ENCODE measurements at regions not wholly inside any gene's neighbourhood (a gene's known extent, or its start where the extent isn't known, plus 50 kb on each side); places are given as distances from the start of the nearest gene placed in this dataset.

DNA sequence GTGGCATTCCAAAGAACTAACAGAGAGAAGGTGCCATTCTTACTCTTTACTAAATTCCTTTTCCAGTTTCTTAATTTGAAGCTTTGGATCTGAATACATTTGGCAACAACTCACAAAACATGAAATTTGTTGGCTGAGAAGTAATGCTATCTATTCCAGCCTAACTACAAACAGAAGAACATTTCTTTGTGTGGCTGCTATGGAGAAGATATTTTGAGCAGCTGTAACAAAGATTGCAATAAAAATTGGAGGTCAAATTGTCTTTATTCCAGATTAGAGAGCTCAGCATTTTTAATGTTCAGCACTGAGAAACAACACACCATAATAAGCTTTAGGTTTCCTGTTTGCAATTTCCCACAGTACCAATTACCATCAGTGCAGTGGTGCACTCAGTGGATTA lies 835.8 kb upstream of the FLRT2 start:
- CTCF ChIA-PET, result no interaction called here
- POLR2A ChIA-PET, result no interaction called here
- no peak for DNase-seq (ENCODE audit: extremely low spot score)
- TF ChIP-seq HDGF (IDR thresholded peaks at IDR 0.05; ENCODE audit: borderline replicate concordance), result no peak
- TF ChIP-seq FOXM1 (IDR thresholded peaks at IDR 0.05; ENCODE audit: borderline replicate concordance), result no peak
- TF ChIP-seq, protein P1, sequence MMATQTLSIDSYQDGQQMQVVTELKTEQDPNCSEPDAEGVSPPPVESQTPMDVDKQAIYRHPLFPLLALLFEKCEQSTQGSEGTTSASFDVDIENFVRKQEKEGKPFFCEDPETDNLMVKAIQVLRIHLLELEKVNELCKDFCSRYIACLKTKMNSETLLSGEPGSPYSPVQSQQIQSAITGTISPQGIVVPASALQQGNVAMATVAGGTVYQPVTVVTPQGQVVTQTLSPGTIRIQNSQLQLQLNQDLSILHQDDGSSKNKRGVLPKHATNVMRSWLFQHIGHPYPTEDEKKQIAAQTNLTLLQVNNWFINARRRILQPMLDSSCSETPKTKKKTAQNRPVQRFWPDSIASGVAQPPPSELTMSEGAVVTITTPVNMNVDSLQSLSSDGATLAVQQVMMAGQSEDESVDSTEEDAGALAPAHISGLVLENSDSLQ (IDR thresholded peaks at IDR 0.05), result no peak
- no peak for TF ChIP-seq SP1 (IDR thresholded peaks at IDR 0.05)
- TF ChIP-seq BHLHE40 (IDR thresholded peaks at IDR 0.05; ENCODE audit: borderline replicate concordance), result no peak
- TF ChIP-seq FOXK2 (IDR thresholded peaks at IDR 0.05), result no peak
- TF ChIP-seq ELF4 (IDR thresholded peaks at IDR 0.05), result no peak
- TF ChIP-seq ARNT (IDR thresholded peaks at IDR 0.05), result no peak
- TF ChIP-seq L3MBTL2 (conservative IDR thresholded peaks at IDR 0.05), result no peak
- no peak for TF ChIP-seq TARDBP (IDR thresholded peaks at IDR 0.05)
- no peak for TF ChIP-seq FOXA1 (IDR thresholded peaks at IDR 0.05)
- TF ChIP-seq NFRKB (IDR thresholded peaks at IDR 0.05), result no peak
- TF ChIP-seq SUZ12 (IDR thresholded peaks at IDR 0.05), result no peak

DNA sequence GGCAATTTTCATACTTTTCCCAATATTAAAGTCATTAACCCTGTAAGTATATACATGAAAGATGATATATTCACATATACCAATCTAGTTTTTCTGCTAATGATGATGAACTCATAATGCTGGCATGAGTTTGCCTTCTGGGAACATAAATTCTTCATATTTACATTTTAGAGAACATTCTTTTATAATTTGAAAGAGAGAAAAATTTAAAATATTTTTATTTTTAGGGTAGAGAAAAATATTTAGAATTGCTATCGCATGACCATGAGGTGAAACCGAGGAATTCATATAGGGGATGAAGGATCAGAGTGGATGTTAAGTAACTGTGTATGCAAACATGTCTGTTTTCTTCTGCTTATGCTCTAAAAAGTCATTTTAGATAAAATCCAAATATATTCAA lies 825.3 kb upstream of the FLRT2 start:
- ChIA-PET POLR2A (no interaction called here), CTCF (no interaction called here)
- DNase-seq (ENCODE audit: extremely low spot score), result no peak
- TF ChIP-seq LEF1 (IDR thresholded peaks at IDR 0.05; ENCODE audit: borderline replicate concordance) (no peak), FOXA1 (IDR thresholded peaks at IDR 0.05) (no peak), SUZ12 (IDR thresholded peaks at IDR 0.05) (no peak), ARNT (IDR thresholded peaks at IDR 0.05) (no peak), SP1 (IDR thresholded peaks at IDR 0.05) (no peak), HDGF (IDR thresholded peaks at IDR 0.05; ENCODE audit: borderline replicate concordance) (no peak), CTBP1 (IDR thresholded peaks at IDR 0.05; ENCODE audit: borderline replicate concordance) (no peak), FOXK2 (IDR thresholded peaks at IDR 0.05) (no peak), TARDBP (IDR thresholded peaks at IDR 0.05) (no peak), NFRKB (IDR thresholded peaks at IDR 0.05) (no peak), L3MBTL2 (conservative IDR thresholded peaks at IDR 0.05) (no peak), ELF4 (IDR thresholded peaks at IDR 0.05) (no peak), BHLHE40 (IDR thresholded peaks at IDR 0.05; ENCODE audit: borderline replicate concordance) (no peak)
- TF ChIP-seq, protein P1 (IDR thresholded peaks at IDR 0.05), result no peak

DNA sequence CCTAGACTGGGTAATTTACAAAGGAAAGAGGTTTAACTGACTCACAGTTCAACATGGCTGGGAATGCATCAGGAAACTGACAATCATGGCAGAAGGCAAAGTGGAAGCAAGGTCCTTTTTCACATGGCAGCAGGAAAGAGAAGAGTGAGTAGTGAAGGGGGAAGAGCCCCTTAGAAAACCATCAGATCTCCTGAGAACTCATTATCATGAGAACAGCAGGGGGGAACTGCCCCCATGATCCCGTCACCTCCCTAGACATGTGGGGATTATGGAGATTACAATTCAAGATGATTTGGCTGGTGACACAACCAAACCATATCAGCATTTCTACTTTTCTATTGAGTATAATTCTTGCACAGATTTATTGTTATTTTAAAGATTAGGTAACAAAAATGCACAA lies 822.1 kb upstream of the FLRT2 start:
- ChIA-PET CTCF (no interaction called here), POLR2A (no interaction called here)
- no peak for TF ChIP-seq TARDBP (IDR thresholded peaks at IDR 0.05)
- TF ChIP-seq CTBP1 (IDR thresholded peaks at IDR 0.05; ENCODE audit: borderline replicate concordance), result no peak
- TF ChIP-seq NFRKB (IDR thresholded peaks at IDR 0.05), result no peak
- TF ChIP-seq LEF1 (IDR thresholded peaks at IDR 0.05; ENCODE audit: borderline replicate concordance), result no peak
- no peak for TF ChIP-seq HDGF (IDR thresholded peaks at IDR 0.05; ENCODE audit: borderline replicate concordance)
- no peak for TF ChIP-seq ZNF384 (IDR thresholded peaks at IDR 0.05)
- no peak for TF ChIP-seq ARNT (IDR thresholded peaks at IDR 0.05)
- TF ChIP-seq SUZ12 (IDR thresholded peaks at IDR 0.05), result no peak
- no peak for TF ChIP-seq L3MBTL2 (conservative IDR thresholded peaks at IDR 0.05)
- TF ChIP-seq FOXA1 (IDR thresholded peaks at IDR 0.05), result no peak
- TF ChIP-seq FOXM1 (IDR thresholded peaks at IDR 0.05; ENCODE audit: borderline replicate concordance), result no peak
- TF ChIP-seq FOXK2 (IDR thresholded peaks at IDR 0.05), result no peak
- DNase-seq (ENCODE audit: extremely low spot score), result no peak

DNA sequence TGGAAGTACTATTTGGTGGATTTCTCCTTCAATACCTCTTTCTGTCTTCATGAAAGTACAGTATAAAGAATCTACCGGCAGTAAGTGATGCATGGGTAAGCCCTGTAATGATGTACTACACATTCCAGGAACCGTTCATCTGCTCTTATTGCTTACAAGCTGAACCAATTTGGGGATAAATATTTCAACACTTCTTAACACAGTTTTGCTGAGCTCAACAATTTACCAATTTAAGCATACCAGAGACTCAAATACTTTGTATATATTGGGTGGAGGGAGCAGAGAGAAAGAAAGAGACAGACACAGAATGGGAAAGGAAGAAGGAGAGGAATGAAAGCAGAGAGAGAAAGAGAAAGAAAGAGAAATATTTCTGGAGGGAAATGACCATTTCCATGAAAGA lies 821.1 kb upstream of the FLRT2 start:
- DNase-seq (ENCODE audit: extremely low spot score), result no peak
- CTCF ChIA-PET, result no interaction called here
- POLR2A ChIA-PET, result no interaction called here
- no peak for TF ChIP-seq ARNT (IDR thresholded peaks at IDR 0.05)
- no peak for TF ChIP-seq FOXA1 (IDR thresholded peaks at IDR 0.05)
- no peak for TF ChIP-seq BHLHE40 (IDR thresholded peaks at IDR 0.05; ENCODE audit: borderline replicate concordance)
- TF ChIP-seq LEF1 (IDR thresholded peaks at IDR 0.05; ENCODE audit: borderline replicate concordance), result no peak
- TF ChIP-seq FOXM1 (IDR thresholded peaks at IDR 0.05; ENCODE audit: borderline replicate concordance), result no peak
- TF ChIP-seq TARDBP (IDR thresholded peaks at IDR 0.05), result no peak
- TF ChIP-seq ZNF384 (IDR thresholded peaks at IDR 0.05), result no peak
- TF ChIP-seq CTBP1 (IDR thresholded peaks at IDR 0.05; ENCODE audit: borderline replicate concordance), result no peak
- TF ChIP-seq L3MBTL2 (conservative IDR thresholded peaks at IDR 0.05), result no peak
- no peak for TF ChIP-seq NFRKB (IDR thresholded peaks at IDR 0.05)
- no peak for TF ChIP-seq FOXK2 (IDR thresholded peaks at IDR 0.05)
- no peak for TF ChIP-seq HDGF (IDR thresholded peaks at IDR 0.05; ENCODE audit: borderline replicate concordance)
- no peak for TF ChIP-seq ELF4 (IDR thresholded peaks at IDR 0.05)
- TF ChIP-seq, protein P1 (IDR thresholded peaks at IDR 0.05), result no peak
- TF ChIP-seq SUZ12 (IDR thresholded peaks at IDR 0.05), result no peak
- no peak for TF ChIP-seq SP1 (IDR thresholded peaks at IDR 0.05)

DNA sequence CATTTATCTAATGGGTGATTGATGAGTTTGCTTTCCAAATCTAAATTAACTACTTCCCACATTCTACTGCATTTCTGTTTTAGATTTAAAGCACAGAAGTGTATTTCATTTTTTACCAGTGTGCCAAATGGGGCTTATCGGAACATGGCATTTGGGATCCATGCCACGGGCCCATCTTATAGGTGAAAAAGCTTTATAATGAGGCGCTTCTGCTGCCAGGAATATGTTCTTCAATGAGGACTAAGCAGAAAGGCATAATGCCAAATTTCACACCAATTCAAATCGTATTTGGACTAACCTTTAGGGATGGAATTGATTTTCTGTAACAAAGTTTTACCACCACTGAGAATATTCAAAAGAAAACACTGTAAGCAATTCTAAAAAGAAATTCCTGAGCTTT lies 803.5 kb upstream of the FLRT2 start:
- ChIA-PET CTCF (no interaction called here), POLR2A (no interaction called here)
- TF ChIP-seq NFRKB (IDR thresholded peaks at IDR 0.05) (no peak), HDGF (IDR thresholded peaks at IDR 0.05; ENCODE audit: borderline replicate concordance) (no peak), L3MBTL2 (conservative IDR thresholded peaks at IDR 0.05) (no peak), TARDBP (IDR thresholded peaks at IDR 0.05) (no peak), ELF4 (IDR thresholded peaks at IDR 0.05) (no peak), LEF1 (IDR thresholded peaks at IDR 0.05; ENCODE audit: borderline replicate concordance) (no peak), ARNT (IDR thresholded peaks at IDR 0.05) (no peak), FOXA1 (IDR thresholded peaks at IDR 0.05) (no peak), SP1 (IDR thresholded peaks at IDR 0.05) (no peak), ZNF384 (IDR thresholded peaks at IDR 0.05) (no peak), FOXM1 (IDR thresholded peaks at IDR 0.05; ENCODE audit: borderline replicate concordance) (no peak), BHLHE40 (IDR thresholded peaks at IDR 0.05; ENCODE audit: borderline replicate concordance) (no peak), FOXK2 (IDR thresholded peaks at IDR 0.05) (no peak)
- DNase-seq (ENCODE audit: extremely low spot score), result no peak
